GM23248 (cell line): ENCODE measurements at regions not wholly inside any gene's neighbourhood (a gene's known extent, or its start where the extent isn't known, plus 50 kb on each side); places are given as distances from the start of the nearest gene placed in this dataset.

Experiments
- EZH2 ChIP-seq: fragments of 200-600 bp; sonication (generic); IDR thresholded peaks from 2 replicates; pipeline ENCODE4 v1.6.1; 2018; ENCODE audit warnings: antibody characterized with exemption, mild to moderate bottlenecking; ENCODE audit not compliant: insufficient read depth, poor library complexity, severe bottlenecking
- EZH2phosphoT487 ChIP-seq: fragments of 200-600 bp; sonication (generic); IDR thresholded peaks from 2 replicates; pipeline ENCODE4 v1.6.1; 2018; ENCODE audit warnings: antibody characterized with exemption, moderate library complexity, mild to moderate bottlenecking, low read depth; ENCODE audit not compliant: insufficient read depth

DNA sequence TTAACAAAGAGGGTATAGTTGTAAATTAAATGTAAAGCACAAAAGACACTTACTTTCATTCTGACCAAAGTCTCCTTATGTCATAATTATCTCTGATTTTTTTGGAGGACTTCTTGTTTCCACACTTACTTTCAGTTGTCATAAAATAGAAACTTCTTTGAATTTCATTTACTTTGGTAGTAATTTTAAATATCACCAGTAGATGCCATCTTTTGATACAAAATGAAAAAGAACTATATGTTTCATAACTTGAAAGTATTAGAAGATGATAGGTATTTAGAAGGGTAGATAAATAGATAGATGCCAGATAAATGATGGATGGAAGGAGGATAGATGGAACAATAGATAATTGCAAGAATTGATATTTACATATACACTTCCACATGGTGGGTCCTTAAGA, 1865.3 kb upstream of the CDH9 start:
- no peak for TF ChIP-seq EZH2
- TF ChIP-seq EZH2phosphoT487 = no peak
